Tibial nerve (tissue), 4 donors: ENCODE measurements at regions not wholly inside any gene's neighbourhood (a gene's known extent, or its start where the extent isn't known, plus 50 kb on each side); places are given as distances from the start of the nearest gene placed in this dataset.

ENCODE experiments used
- CTCF ChIP-seq, 5 experiments: fragments of 200-600 bp in 3 of 5; fragments of 450-650 bp in 2 of 5; sonication (generic) in 3 of 5; IDR thresholded peaks; one replicate each; pipeline ENCODE4 v1.5.1; 2016 to 2019; ENCODE audit warnings: antibody characterized with exemption in 5 of 5, mild to moderate bottlenecking in 3 of 5, moderate library complexity in 2 of 5
- EP300 ChIP-seq, 2 donors: sonication (generic); formaldehyde crosslinking; IDR thresholded peaks; one replicate each; pipeline ENCODE4 v1.6.1; 2017; ENCODE audit warnings: antibody characterized with exemption in 2 of 2, mild to moderate bottlenecking in 1 of 2

GRCh38 chr20:62547364-62547763, 71.6 kb upstream of the GATA5 start:
- TF ChIP-seq CTCF (IDR thresholded peaks at IDR 0.05) = no peak
- no peak for TF ChIP-seq EP300 (IDR thresholded peaks at IDR 0.05)
